HFF-Myc (cell line): ENCODE measurements at regions not wholly inside any gene's neighbourhood (a gene's known extent, or its start where the extent isn't known, plus 50 kb on each side); places are given as distances from the start of the nearest gene placed in this dataset.

Source experiments
- DNase-seq: peaks from one replicate; pipeline ENCODE4 v3.0.0-alpha.2; 2011; ENCODE audit warnings: low read depth; ENCODE audit errors: extremely low read depth
- H3K4me3 ChIP-seq: replicated peaks from 2 replicates; pipeline ENCODE4 v1.5.1; 2011; ENCODE audit warnings: low read depth, mild to moderate bottlenecking, control low read depth, low read length
- CTCF ChIP-seq: IDR thresholded peaks from 2 replicates; pipeline ENCODE4 v1.5.1; 2012; ENCODE audit warnings: mild to moderate bottlenecking, low read depth, low read length, control low read depth; ENCODE audit errors: missing control alignments

- no peak for TF ChIP-seq CTCF
- no peak for DNase-seq
- no peak overlapping the region for H3K4me3 ChIP-seq
These were observed 502.6 kb upstream of the NMUR2 start for GRCh38 chr5:152907488-152908245.

- no peak for TF ChIP-seq CTCF
- no peak for DNase-seq
- H3K4me3 ChIP-seq = no peak overlapping the region
These were observed 507.8 kb upstream of the NMUR2 start for GRCh38 chr5:152912924-152913323.

GRCh38 chr5:152932621-152933020, 527.5 kb upstream of the NMUR2 start:
- no peak overlapping the region for H3K4me3 ChIP-seq
- no peak for TF ChIP-seq CTCF
- DNase-seq = no peak

GRCh38 chr5:152933056-152933455, 528.0 kb upstream of the NMUR2 start:
- no peak for TF ChIP-seq CTCF
- no peak for DNase-seq

GRCh38 chr5:152938630-152939029, 533.6 kb upstream of the NMUR2 start:
- no peak overlapping the region for H3K4me3 ChIP-seq
- no peak for DNase-seq
- TF ChIP-seq CTCF = no peak

More at GRCh38 chr5:152933056-152933455, 528.0 kb upstream of the NMUR2 start:
- no peak overlapping the region for H3K4me3 ChIP-seq

GRCh38 chr5:152942633-152943336, 537.7 kb upstream of the NMUR2 start:
- no peak overlapping the region for H3K4me3 ChIP-seq
- no peak for DNase-seq
- no peak for TF ChIP-seq CTCF
